IMR-90 (cell line): ENCODE measurements at regions not wholly inside any gene's neighbourhood (a gene's known extent, or its start where the extent isn't known, plus 50 kb on each side); places are given as distances from the start of the nearest gene placed in this dataset.

Experiments used
- ATAC-seq: fragments of 200-7000 bp; cut with Tn5 transposase; 2 replicates; pipeline ENCODE4 v1.9.1; 2020; ENCODE audit warnings: low read depth, mild to moderate bottlenecking, moderate library complexity
- BruUV-seq: library from RNA; stranded (reverse); fragments of 400-500 nt; replicated peaks from 2 replicates; lab custom pipeline; 2021; lab: Mats Ljungman, UMichigan
- CTCF ChIA-PET: fragments of 300-600 bp; formaldehyde crosslinking; extraction: SDS; loops from one replicate; lab custom pipeline; 2021; ENCODE audit warnings: antibody characterized with exemption; lab: Yijun Ruan, JAX
- POLR2A ChIA-PET: fragments of 300-600 bp; sonication (Branson Sonifier 250); formaldehyde crosslinking; loops from one replicate; lab custom pipeline; 2022; ENCODE audit warnings: antibody characterized with exemption; ENCODE audit not compliant: unreplicated experiment; lab: Charles Lee
- DNase-seq: peaks from one replicate; pipeline ENCODE4 v3.0.0; 2013
- H2AFZ ChIP-seq: replicated peaks from 2 replicates; pipeline ENCODE3; 2013; ENCODE audit warnings: low read length, mild to moderate bottlenecking; ENCODE audit not compliant: poor library complexity
- H2AK5ac ChIP-seq: 2 replicates; pipeline ENCODE4 v1.6.1; 2013; ENCODE audit warnings: low read depth, low read length, inconsistent platforms
- H2AK9ac ChIP-seq: replicated peaks from 2 replicates; pipeline ENCODE3; 2013; ENCODE audit warnings: mild to moderate bottlenecking, low read depth, low read length, moderate library complexity; ENCODE audit not compliant: poor library complexity
- H2BK120ac ChIP-seq: 2 replicates; pipeline ENCODE4 v1.6.1; 2013; ENCODE audit warnings: low read depth, low read length, inconsistent platforms
- H2BK15ac ChIP-seq: 3 replicates; pipeline ENCODE4 v1.6.1; 2013; ENCODE audit warnings: low read depth, low read length, inconsistent platforms
- H2BK20ac ChIP-seq: 2 replicates; pipeline ENCODE4 v1.6.1; 2013; ENCODE audit warnings: low read depth, mild to moderate bottlenecking, inconsistent platforms, low read length, moderate library complexity
- H2BK5ac ChIP-seq: 2 replicates; pipeline ENCODE4 v1.6.1; 2013; ENCODE audit warnings: mild to moderate bottlenecking, low read depth, low read length, inconsistent platforms; ENCODE audit not compliant: poor library complexity, severe bottlenecking
- H3K14ac ChIP-seq: replicated peaks from 2 replicates; pipeline ENCODE4 v1.6.1; 2013; ENCODE audit warnings: low read depth, low read length, inconsistent platforms
- H3K18ac ChIP-seq: 2 replicates; pipeline ENCODE4 v1.6.1; 2013; ENCODE audit warnings: low read depth, low read length, control low read depth
- H3K23ac ChIP-seq: 2 replicates; pipeline ENCODE4 v1.6.1; 2013; ENCODE audit warnings: low read depth, low read length, inconsistent platforms
- H3K27ac ChIP-seq: 2 replicates; pipeline ENCODE4 v1.5.1; 2013; ENCODE audit warnings: mild to moderate bottlenecking, control low read depth, low read length; ENCODE audit not compliant: insufficient read depth
- H3K27me3 ChIP-seq: 2 replicates; pipeline ENCODE4 v1.6.1; 2013; ENCODE audit warnings: low read length; ENCODE audit not compliant: control insufficient read depth, insufficient read depth
- H3K36me3 ChIP-seq: 2 replicates; pipeline ENCODE4 v1.6.1; 2013; ENCODE audit warnings: low read length, mixed read lengths; ENCODE audit not compliant: control insufficient read depth, insufficient read depth
- H3K4ac ChIP-seq: 2 replicates; pipeline ENCODE4 v1.6.1; 2013; ENCODE audit warnings: low read depth, low read length, inconsistent platforms
- H3K4me1 ChIP-seq: 2 replicates; pipeline ENCODE4 v1.6.1; 2013; ENCODE audit warnings: low read length, mixed read lengths; ENCODE audit not compliant: control insufficient read depth, insufficient read depth
- H3K4me2 ChIP-seq: 2 replicates; pipeline ENCODE4 v1.6.1; 2013; ENCODE audit warnings: low read depth, mild to moderate bottlenecking, control low read depth, low read length, moderate library complexity
- H3K4me3 ChIP-seq: 2 replicates; pipeline ENCODE4 v1.5.1; 2013; ENCODE audit warnings: low read depth, mild to moderate bottlenecking, control low read depth, low read length, moderate library complexity; ENCODE audit not compliant: insufficient read depth
- H3K56ac ChIP-seq: 2 replicates; pipeline ENCODE4 v1.6.1; 2013; ENCODE audit warnings: low read length, inconsistent platforms; ENCODE audit not compliant: insufficient read depth; ENCODE audit errors: extremely low read depth
- H3K79me1 ChIP-seq, 2 experiments: 2 replicates each; pipeline ENCODE4 v1.6.1; 2013; ENCODE audit warnings: low read length in 2 of 2, inconsistent platforms in 1 of 2, low read depth in 1 of 2
- H3K9ac ChIP-seq: 2 replicates; pipeline ENCODE4 v1.6.1; 2013; ENCODE audit warnings: low read depth, low read length, control low read depth
- H3K9me1 ChIP-seq: 2 replicates; pipeline ENCODE4 v1.6.1; 2013; ENCODE audit warnings: low read length, inconsistent platforms; ENCODE audit not compliant: insufficient read depth
- H3K9me3 ChIP-seq: 2 replicates; pipeline ENCODE4 v1.6.1; 2013; ENCODE audit warnings: low read length; ENCODE audit not compliant: control insufficient read depth, insufficient read depth
- H4K20me1 ChIP-seq: 2 replicates; pipeline ENCODE4 v1.6.1; 2013; ENCODE audit warnings: low read length, inconsistent platforms; ENCODE audit not compliant: insufficient read depth
- H4K5ac ChIP-seq: 2 replicates; pipeline ENCODE4 v1.6.1; 2013; ENCODE audit warnings: mild to moderate bottlenecking, low read depth, low read length, control low read depth
- H4K8ac ChIP-seq, 2 experiments: 2 replicates each; pipeline ENCODE4 v1.6.1; 2013; ENCODE audit warnings: low read depth in 2 of 2, low read length in 2 of 2, control low read depth in 1 of 2, inconsistent platforms in 1 of 2
- H4K91ac ChIP-seq: 2 replicates; pipeline ENCODE4 v1.6.1; 2013; ENCODE audit warnings: low read depth, low read length, inconsistent platforms; ENCODE audit not compliant: insufficient read depth
- CEBPB ChIP-seq: IDR thresholded peaks from 2 replicates; pipeline ENCODE4 v1.6.1; 2012; ENCODE audit warnings: low read depth, low read length, improper control_type of control experiment
- CHD1 ChIP-seq: IDR thresholded peaks from 2 replicates; pipeline ENCODE4 v1.6.1; 2012; ENCODE audit warnings: low read depth, low read length, improper control_type of control experiment
- CTCF ChIP-seq: conservative IDR thresholded peaks from 2 replicates; pipeline ENCODE4 v1.5.1; 2012; ENCODE audit warnings: mild to moderate bottlenecking, low read depth, low read length, improper control_type of control experiment
- ELK1 ChIP-seq: fragments of 150-350 bp; IDR thresholded peaks from 2 replicates; pipeline ENCODE4 v1.6.1; 2016; ENCODE audit warnings: low read depth, mild to moderate bottlenecking, low read length, moderate library complexity, borderline replicate concordance
- FOS ChIP-seq: fragments of 150-350 bp; IDR thresholded peaks from 2 replicates; pipeline ENCODE4 v1.6.1; 2016; ENCODE audit warnings: low read depth, low read length
- MAFK ChIP-seq: IDR thresholded peaks from 2 replicates; pipeline ENCODE4 v1.6.1; 2012; ENCODE audit warnings: low read depth, low read length, improper control_type of control experiment
- MAZ ChIP-seq: IDR thresholded peaks from 2 replicates; pipeline ENCODE4 v1.6.1; 2012; ENCODE audit warnings: low read depth, mild to moderate bottlenecking, low read length, improper control_type of control experiment, moderate library complexity, borderline replicate concordance
- MXI1 ChIP-seq: IDR thresholded peaks from 2 replicates; pipeline ENCODE4 v1.6.1; 2012; ENCODE audit warnings: low read depth, mild to moderate bottlenecking, low read length, moderate library complexity, borderline replicate concordance
- NFE2L2 ChIP-seq: fragments of 150-350 bp; IDR thresholded peaks from 2 replicates; pipeline ENCODE4 v1.6.1; 2016; ENCODE audit warnings: low read depth, mild to moderate bottlenecking, low read length
- POLR2A ChIP-seq: IDR thresholded peaks from 2 replicates; pipeline ENCODE4 v1.6.1; 2012; ENCODE audit warnings: mild to moderate bottlenecking, low read depth, low read length
- RAD21 ChIP-seq: IDR thresholded peaks from 2 replicates; pipeline ENCODE4 v1.6.1; 2012; ENCODE audit warnings: low read length, improper control_type of control experiment
- RCOR1 ChIP-seq: IDR thresholded peaks from 2 replicates; pipeline ENCODE4 v1.6.1; 2012; ENCODE audit warnings: mild to moderate bottlenecking, low read length, improper control_type of control experiment; ENCODE audit not compliant: insufficient replicate concordance
- RFX5 ChIP-seq: IDR thresholded peaks from 2 replicates; pipeline ENCODE4 v1.8.0; 2012; ENCODE audit warnings: low read depth, mild to moderate bottlenecking, low read length, moderate library complexity
- SMC3 ChIP-seq: fragments of 150-350 bp; IDR thresholded peaks from 2 replicates; pipeline ENCODE4 v1.6.1; 2016; ENCODE audit warnings: low read depth, mild to moderate bottlenecking, antibody characterized with exemption, low read length, moderate library complexity
- USF2 ChIP-seq: fragments of 150-350 bp; IDR thresholded peaks from 2 replicates; pipeline ENCODE4 v1.6.1; 2017; ENCODE audit warnings: mild to moderate bottlenecking, antibody characterized with exemption, low read length, low read depth
- WGBS, 2 experiments: methylation state at CpG; one replicate each; pipeline versions ENCODE4 v1.1.5 to v1.1.7; 2013; ENCODE audit warnings: missing lambda C conversion rate in 2 of 2; ENCODE audit not compliant: insufficient read length in 1 of 2; ENCODE audit errors: extremely low coverage in 2 of 2; 5-methylcytosine and 5-hydroxymethylcytosine counted together
- dilution Hi-C: fragments of 300-500 bp; cut with HindIII; formaldehyde crosslinking; loops from one replicate; pipeline ENCODE4 v1.14.3; 2018; ENCODE audit warnings: low sequenced_read_pairs; ENCODE audit not compliant: unreplicated experiment
- in situ Hi-C: fragments of 300-500 bp; cut with MboI; formaldehyde crosslinking; loops from 3 replicates; pipeline ENCODE4 v1.14.3; 2019; ENCODE audit warnings: low sequenced_read_pairs, inconsistent platforms, mixed read lengths
- intact Hi-C: fragments of 100-400 bp; cut with micrococcal nuclease; formaldehyde crosslinking; loops from 2 replicates; pipeline ENCODE4 v1.10.0; 2022

- H3K9ac ChIP-seq, result peak overlapping the region; percentile 98
- peak overlapping the region; percentile 65; the same call in 1 of the 2 replicates for H3K4me3 ChIP-seq
- peaks cover 42 to 80% of the 10 kb centered on the region in 2 experiments for H3K79me1 ChIP-seq
- H4K20me1 ChIP-seq, result peaks cover 41% of the 10 kb centered on the region
- peak overlapping the region; percentile 80 for H2BK5ac ChIP-seq
- DNase-seq, result no peak
- H3K27ac ChIP-seq, result peak overlapping the region; percentile 98
- no peaks in the 10 kb centered on the region for H3K36me3 ChIP-seq
- H3K9me3 ChIP-seq, result no peaks in the 10 kb centered on the region
- peak overlapping the region; percentile 86 for H3K4me2 ChIP-seq
- no CpG with 5 or more reads among the region's 4 CpGs for WGBS, 2 experiments
- no peak overlapping the region for H2AFZ ChIP-seq
- no TSS peak for BruUV-seq
- no peaks in the 10 kb centered on the region for H3K27me3 ChIP-seq
- peak overlapping the region; percentile 6 for H4K5ac ChIP-seq
- peak overlapping the region; percentile 66 for H2AK9ac ChIP-seq
- peak overlapping the region; percentile 82 for H4K91ac ChIP-seq
- peak overlapping the region; percentile 59 for H2BK20ac ChIP-seq
- H3K23ac ChIP-seq, result peak overlapping the region; percentile 84
- dilution Hi-C loops (no loop called here), intact Hi-C loops (loop anchor here (5.0 kb wide), 2 partner anchors 33 to 517 kb away; partner anchors contain the start of gene ABCD4), in situ Hi-C loops (no loop called here)
- ATAC-seq, result no peak
- H3K4ac ChIP-seq, result peak overlapping the region; percentile 81
- H4K8ac ChIP-seq, result peak overlapping the region; percentile 33 to 75; a peak in 3 of 4 replicates
- H3K4me1 ChIP-seq, result peaks cover 34% of the 10 kb centered on the region
- peak overlapping the region; percentile 88 for H2AK5ac ChIP-seq
- TF ChIP-seq RAD21, result no peak
- no peak for TF ChIP-seq MAFK
- no peak for TF ChIP-seq POLR2A
- no peak for TF ChIP-seq CEBPB
- no peak for TF ChIP-seq USF2
- no peak for TF ChIP-seq MXI1
- TF ChIP-seq SMC3, result no peak
- TF ChIP-seq CHD1, result no peak
- TF ChIP-seq MAZ, result no peak
- TF ChIP-seq ELK1, result no peak
- no peak for TF ChIP-seq FOS
- TF ChIP-seq CTCF, result no peak
- no peak for TF ChIP-seq NFE2L2
- TF ChIP-seq RFX5, result no peak
- no peak for TF ChIP-seq RCOR1
- peak overlapping the region; percentile 81 for H2BK120ac ChIP-seq
- POLR2A ChIA-PET, result interaction anchor here (1.5 kb wide), 1 partner anchor 25 kb away, joined by 7 read pairs; a partner anchor contains a TSS
- CTCF ChIA-PET, result interaction anchor here (1.4 to 2.1 kb wide), 3 partner anchors 25 to 56 kb away, joined by 3 to 6 read pairs (median 5); a partner anchor contains a TSS
- H3K18ac ChIP-seq, result peak overlapping the region; percentile 15
- H3K14ac ChIP-seq, result peak overlapping the region; percentile 53
- peak overlapping the region; percentile 86; the same call in 1 of the 2 replicates for H3K56ac ChIP-seq
- H2BK15ac ChIP-seq, result peak overlapping the region; percentile 41; the same call in 2 of the 3 replicates
- H3K9me1 ChIP-seq, result peaks cover 42% of the 10 kb centered on the region
These were observed 66.7 kb upstream of the PTGR2 start for GRCh38 chr14:73784988-73785313.
